Mesodermal cell (in vitro differentiated cells): ENCODE measurements at regions not wholly inside any gene's neighbourhood (a gene's known extent, or its start where the extent isn't known, plus 50 kb on each side); places are given as distances from the start of the nearest gene placed in this dataset.
"Not testable (repeated sequence)": the region's sequence is repeated elsewhere in the genome, so short reads cannot be mapped to it uniquely, and the experiment has no call there.

Experiments used
- H3K27ac ChIP-seq: 2 replicates; pipeline ENCODE4 v1.7.0; 2013; ENCODE audit warnings: mild to moderate bottlenecking, low read depth, low read length, moderate library complexity; ENCODE audit not compliant: severe bottlenecking
- H3K36me3 ChIP-seq: 2 replicates; pipeline ENCODE4 v1.7.1; 2013; ENCODE audit warnings: mild to moderate bottlenecking, low read length, moderate library complexity; ENCODE audit not compliant: control insufficient read depth, insufficient read depth
- H3K4me1 ChIP-seq: one replicate; pipeline ENCODE4 v1.7.1; 2013; ENCODE audit warnings: mild to moderate bottlenecking, low read length; ENCODE audit not compliant: insufficient read depth, control insufficient read depth, poor library complexity, severe bottlenecking
- H3K4me3 ChIP-seq: 2 replicates; pipeline ENCODE4 v1.7.0; 2013; ENCODE audit warnings: low read length, control low read depth, mild to moderate bottlenecking; ENCODE audit not compliant: insufficient read depth, poor library complexity, severe bottlenecking; ENCODE audit errors: extremely low read depth
- H3K9me3 ChIP-seq: 2 replicates; pipeline ENCODE4 v1.7.1; 2013; ENCODE audit warnings: mild to moderate bottlenecking, low read length, moderate library complexity; ENCODE audit not compliant: control insufficient read depth
- WGBS, 2 experiments: methylation state at CpG; one replicate each; pipeline ENCODE4 v1.1.5; 2013; ENCODE audit warnings: missing lambda C conversion rate in 2 of 2; ENCODE audit not compliant: insufficient coverage in 2 of 2; 5-methylcytosine and 5-hydroxymethylcytosine counted together

GRCh38 chr4:165548702-165549101 lies 169.9 kb downstream of the CPE start:
- Histone ChIP-seq H3K4me3 (no peak overlapping the region), H3K27ac (no peak overlapping the region), H3K9me3 (no peaks in the 10 kb centered on the region), H3K4me1 (no peaks in the 10 kb centered on the region), H3K36me3 (no peaks in the 10 kb centered on the region)
- WGBS, 2 experiments = 83% methylated on average over 1 of the region's 2 CpGs; no CpG with 5 or more reads in 1 of the 2 experiments

DNA sequence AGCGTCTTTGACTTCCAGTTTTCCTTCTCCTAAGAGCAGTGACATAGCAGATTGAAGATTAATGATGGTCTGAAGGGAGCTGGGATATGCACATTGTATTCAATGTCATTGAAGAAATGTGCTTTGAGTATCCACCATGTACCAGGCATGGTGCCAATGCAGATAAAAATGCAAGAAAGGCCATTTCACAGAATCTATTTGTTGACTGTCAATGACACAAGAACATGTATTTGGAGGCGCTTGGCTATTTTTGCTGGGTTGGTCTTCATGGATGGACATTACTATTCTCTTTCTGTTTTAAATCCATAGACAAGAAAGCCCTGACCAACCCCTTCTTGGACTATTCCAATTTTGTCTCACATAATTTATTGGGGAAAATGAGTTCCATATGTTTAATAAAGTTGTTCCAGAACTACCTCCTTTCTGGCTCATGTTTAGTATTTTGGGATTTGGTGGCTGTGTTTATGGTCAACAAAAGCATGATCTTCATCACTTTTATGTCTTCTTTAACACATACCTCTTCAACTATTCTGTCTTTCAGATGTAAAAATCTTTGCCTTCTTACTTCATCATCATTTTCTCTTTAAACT lies 174.5 kb downstream of the CPE start:
- WGBS, 2 experiments = 100% methylated on average over 1 of the region's 2 CpGs; no CpG with 5 or more reads in 1 of the 2 experiments
- H3K4me1 ChIP-seq = no peaks in the 10 kb centered on the region
- no peak overlapping the region for H3K4me3 ChIP-seq
- no peaks in the 10 kb centered on the region for H3K36me3 ChIP-seq
- no peak overlapping the region for H3K27ac ChIP-seq
- H3K9me3 ChIP-seq = no peaks in the 10 kb centered on the region

DNA sequence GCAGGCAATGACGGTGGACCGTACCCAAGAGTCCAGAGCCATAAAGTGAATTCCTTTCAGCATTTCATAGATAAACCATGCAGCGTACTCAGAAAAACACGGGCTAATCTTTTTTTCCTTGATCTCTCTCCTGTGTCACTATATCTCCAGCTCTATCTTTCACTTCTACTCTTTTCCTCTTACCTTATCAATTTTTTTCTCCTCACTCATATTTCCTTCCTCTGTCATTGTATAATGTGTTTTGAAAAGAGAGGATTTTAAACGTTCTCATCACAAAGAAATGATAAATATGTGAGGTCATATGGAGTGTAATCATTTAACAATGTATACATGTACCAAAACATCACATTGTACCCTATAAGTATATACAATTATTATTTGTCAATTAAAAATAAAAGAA lies 176.5 kb downstream of the CPE start:
- H3K36me3 ChIP-seq = no peaks in the 10 kb centered on the region
- 88% methylated on average over 4 of the region's 5 CpGs; no CpG with 5 or more reads in 1 of the 2 experiments for WGBS, 2 experiments
- no peak overlapping the region for H3K4me3 ChIP-seq
- no peaks in the 10 kb centered on the region for H3K9me3 ChIP-seq
- H3K27ac ChIP-seq = no peak overlapping the region
- H3K4me1 ChIP-seq = no peaks in the 10 kb centered on the region

DNA sequence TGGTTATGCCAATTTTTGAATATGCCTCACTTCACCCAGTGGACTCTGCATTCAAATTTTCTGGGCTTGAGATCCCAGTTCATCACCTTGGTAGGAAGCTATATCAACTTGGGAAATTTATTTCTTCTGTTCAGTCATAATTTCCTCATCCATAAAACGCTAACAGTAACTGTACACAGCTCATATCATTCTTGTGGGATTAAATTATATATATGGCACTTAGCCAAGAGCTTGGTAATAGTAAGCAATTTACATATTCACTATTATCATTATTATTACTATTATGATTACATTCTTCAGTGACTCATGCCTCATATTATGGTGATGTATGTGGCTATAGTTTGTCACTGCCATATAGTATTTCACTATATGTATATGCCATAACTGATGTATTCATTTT lies 177.6 kb downstream of the CPE start:
- H3K4me3 ChIP-seq = no peak overlapping the region
- H3K36me3 ChIP-seq = no peaks in the 10 kb centered on the region
- no peaks in the 10 kb centered on the region for H3K9me3 ChIP-seq
- H3K4me1 ChIP-seq = no peaks in the 10 kb centered on the region
- no peak overlapping the region for H3K27ac ChIP-seq
- WGBS, 2 experiments = no CpG with 5 or more reads among the region's 1 CpG

GRCh38 chr4:165560941-165561340 lies 182.1 kb downstream of the CPE start:
- WGBS, 2 experiments = 92 to 94% methylated on average over 3 of the region's 4 CpGs
- Histone ChIP-seq H3K4me3 (no peak overlapping the region), H3K36me3 (no peaks in the 10 kb centered on the region), H3K4me1 (no peaks in the 10 kb centered on the region), H3K9me3 (no peaks in the 10 kb centered on the region), H3K27ac (no peak overlapping the region)

- Histone ChIP-seq H3K4me3 (no peak overlapping the region), H3K36me3 (no peaks in the 10 kb centered on the region), H3K4me1 (no peaks in the 10 kb centered on the region), H3K9me3 (no peaks in the 10 kb centered on the region), H3K27ac (no peak overlapping the region)
Observed at GRCh38 chr4:165563851-165564250, 185.0 kb downstream of the CPE start.

- no peaks in the 10 kb centered on the region for H3K4me1 ChIP-seq
- WGBS, 2 experiments = 93 to 100% methylated on average over 2 to 3 of the region's 8 CpGs
- H3K9me3 ChIP-seq = no peaks in the 10 kb centered on the region
- H3K27ac ChIP-seq = no peak overlapping the region
- H3K36me3 ChIP-seq = no peaks in the 10 kb centered on the region
- H3K4me3 ChIP-seq = no peak overlapping the region
Observed at GRCh38 chr4:165569031-165569430, 190.2 kb downstream of the CPE start.

GRCh38 chr4:165571476-165571875 lies 192.7 kb downstream of the CPE start:
- H3K36me3 ChIP-seq, H3K27ac ChIP-seq, H3K9me3 ChIP-seq, H3K4me1 ChIP-seq, H3K4me3 ChIP-seq: not testable (repeated sequence)
- WGBS, 2 experiments = no CpG with 5 or more reads among the region's 1 CpG

- H3K4me1 ChIP-seq = no peaks in the 10 kb centered on the region
- H3K9me3 ChIP-seq = no peaks in the 10 kb centered on the region
- no peak overlapping the region for H3K4me3 ChIP-seq
- H3K27ac ChIP-seq = peak overlapping the region; percentile 90
- H3K36me3 ChIP-seq = no peaks in the 10 kb centered on the region
- 51 to 67% methylated on average over 4 of the region's 4 CpGs for WGBS, 2 experiments
Observed at GRCh38 chr4:165580351-165580905, 201.6 kb downstream of the CPE start.

GRCh38 chr4:165583341-165583740 lies 204.5 kb downstream of the CPE start:
- no peaks in the 10 kb centered on the region for H3K36me3 ChIP-seq
- H3K4me1 ChIP-seq = no peaks in the 10 kb centered on the region
- H3K9me3 ChIP-seq = no peaks in the 10 kb centered on the region
- H3K4me3 ChIP-seq = no peak overlapping the region
- H3K27ac ChIP-seq = no peak overlapping the region
- no CpG with 5 or more reads among the region's 3 CpGs for WGBS, 2 experiments

GRCh38 chr4:165584916-165585315 lies 206.1 kb downstream of the CPE start:
- no peaks in the 10 kb centered on the region for H3K9me3 ChIP-seq
- H3K4me1 ChIP-seq = no peaks in the 10 kb centered on the region
- H3K4me3 ChIP-seq = no peak overlapping the region

More at GRCh38 chr4:165584916-165585315, 206.1 kb downstream of the CPE start:
- no peak overlapping the region for H3K27ac ChIP-seq
- H3K36me3 ChIP-seq = no peaks in the 10 kb centered on the region
